ENCODE measurements at regions not wholly inside any gene's neighbourhood (a gene's known extent, or its start where the extent isn't known, plus 50 kb on each side); places are given as distances from the start of the nearest gene placed in this dataset.
"Not testable (repeated sequence)": the region's sequence is repeated elsewhere in the genome, so short reads cannot be mapped to it uniquely, and the experiment has no call there.

DNA sequence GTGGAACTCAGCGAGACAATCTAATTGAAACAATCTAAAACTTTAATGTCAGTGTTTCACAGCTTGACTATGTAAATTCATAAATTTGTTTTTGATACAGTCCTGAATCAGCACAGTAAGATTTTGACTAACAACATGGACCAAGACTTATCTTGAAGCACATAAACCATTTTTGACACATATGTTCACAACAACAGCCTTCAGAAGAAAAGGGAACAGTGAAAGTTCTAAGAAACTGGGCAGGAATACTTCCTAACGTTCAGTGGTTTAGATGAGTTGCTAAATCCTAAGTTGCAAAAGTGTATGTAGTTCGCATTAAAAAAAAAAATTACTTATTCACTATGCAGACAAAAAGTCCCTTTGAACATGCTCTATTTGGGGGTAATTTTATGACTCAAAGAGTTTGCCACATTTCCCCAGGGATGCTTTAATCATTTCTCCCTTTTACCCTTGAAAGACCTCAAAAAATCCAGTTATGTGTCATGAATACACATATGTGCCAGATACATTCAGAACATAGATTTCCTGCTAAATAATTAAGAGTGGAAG lies 120.2 kb downstream of the MRPL39 start:
- no peak for DNase-seq

DNA sequence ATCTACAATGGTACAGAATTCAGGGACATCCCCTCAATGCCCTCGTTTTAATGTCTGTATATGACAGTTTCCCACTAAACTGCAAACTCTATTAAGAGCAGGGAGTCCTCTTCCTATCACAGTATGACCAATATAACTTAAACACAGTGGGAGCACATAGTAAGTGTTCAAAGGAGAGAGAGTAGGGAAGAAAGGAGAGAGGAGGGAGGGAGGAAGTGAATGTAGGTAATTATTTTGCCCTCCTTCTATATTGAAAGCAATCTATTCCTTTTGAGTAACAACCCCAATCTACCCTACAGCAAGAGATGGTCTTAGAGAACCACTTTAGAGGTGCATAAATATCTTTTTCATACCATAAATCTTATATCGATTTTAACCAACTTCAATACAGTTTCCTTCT lies 121.4 kb downstream of the MRPL39 start:
- no peak for DNase-seq

DNA sequence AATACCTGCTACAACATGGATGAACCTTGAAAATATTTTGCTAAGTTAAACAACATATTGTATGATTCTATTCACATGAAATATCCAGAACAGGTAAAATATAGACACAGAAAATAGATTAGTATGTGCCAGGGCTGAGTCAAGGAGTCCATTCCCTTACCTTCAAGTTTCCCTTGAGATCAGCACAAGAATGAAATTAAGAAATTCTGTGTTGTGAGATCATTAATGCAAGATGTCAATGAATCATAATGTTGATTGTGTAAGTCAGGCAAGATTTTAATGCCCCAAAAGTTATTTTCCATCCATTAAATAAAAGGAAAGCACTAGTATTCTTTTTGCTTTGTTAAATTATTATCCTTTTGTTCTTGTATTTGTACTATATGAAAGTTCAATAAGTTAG lies 139.4 kb downstream of the MRPL39 start:
- DNase-seq, result no peak

DNA sequence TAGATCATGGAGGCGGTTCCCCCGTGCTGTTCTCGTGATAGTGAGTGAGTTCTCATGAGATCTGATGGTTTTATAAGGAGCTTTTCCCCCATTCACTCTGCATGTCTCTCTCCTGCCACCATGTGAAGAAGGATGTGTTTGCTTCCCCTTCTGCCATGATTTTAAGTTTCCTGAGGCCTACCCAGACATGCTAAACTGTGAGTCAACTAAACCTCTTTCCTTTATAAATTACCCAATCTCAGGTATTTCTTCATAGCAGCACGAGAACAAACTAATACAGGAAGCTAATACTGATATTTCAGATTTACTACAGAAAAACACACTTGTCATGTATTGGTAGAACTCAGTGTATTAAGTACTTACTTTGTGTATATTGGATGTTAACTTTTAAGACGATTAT lies 140.2 kb downstream of the MRPL39 start:
- not testable (repeated sequence) for DNase-seq

DNA sequence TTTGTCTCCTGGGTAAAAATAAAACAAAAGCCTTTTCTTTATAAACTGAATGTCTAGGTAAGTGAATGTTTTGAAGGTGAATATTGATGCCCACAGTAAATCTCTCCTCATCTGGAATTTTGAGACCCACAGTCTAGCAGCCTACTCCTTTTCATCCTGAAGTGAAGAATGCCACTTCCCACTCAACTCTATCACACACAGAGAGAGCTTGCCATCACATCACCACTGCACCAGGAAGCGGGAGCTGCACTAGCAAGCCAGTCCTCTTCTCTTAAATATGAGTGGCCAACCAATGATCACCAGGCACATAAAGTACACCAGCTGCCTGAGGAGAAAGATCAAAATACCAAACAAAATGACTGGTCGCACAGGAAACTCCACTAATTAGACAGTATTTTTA lies 140.8 kb downstream of the MRPL39 start:
- DNase-seq, result no peak

DNA sequence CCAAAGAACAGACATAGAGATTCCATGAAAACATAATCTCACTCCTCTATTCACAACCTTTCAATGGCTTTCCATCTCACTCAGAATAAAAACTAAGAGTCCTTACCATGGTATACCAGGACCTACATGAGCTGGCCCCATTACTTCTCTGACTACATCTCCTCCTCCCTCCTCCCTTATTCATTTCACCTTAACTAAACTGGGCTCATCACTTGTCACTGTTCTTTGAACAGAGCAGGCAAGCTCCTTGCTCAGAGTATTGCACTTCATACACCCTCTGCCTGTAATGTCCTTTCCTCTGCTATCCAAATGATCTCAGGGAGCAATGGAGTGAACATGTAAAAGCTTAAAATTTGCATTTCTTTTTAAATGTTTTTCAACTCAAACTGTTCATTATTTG lies 142.0 kb downstream of the MRPL39 start:
- DNase-seq, result no peak

DNA sequence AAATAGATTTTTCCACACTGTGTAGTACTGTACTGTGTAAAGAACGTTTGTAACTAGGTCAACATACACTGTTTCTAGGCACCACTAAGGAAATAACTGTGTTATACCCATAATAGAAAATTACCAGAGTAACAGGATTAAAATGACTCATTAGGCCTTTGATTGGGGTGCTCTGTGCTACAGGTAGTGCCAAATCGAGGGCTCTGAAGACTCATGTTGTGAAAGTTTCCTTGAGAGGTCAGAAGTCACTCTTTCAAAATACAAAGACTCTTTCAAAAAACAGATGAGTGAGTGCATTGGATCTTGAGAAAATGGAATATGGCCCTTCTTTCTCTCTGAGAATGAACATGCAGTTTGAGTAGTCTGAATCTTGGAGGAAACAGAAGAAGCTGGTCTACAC lies 143.0 kb downstream of the MRPL39 start:
- DNase-seq, result peak in 1 of 2 experiments; percentile 31

DNA sequence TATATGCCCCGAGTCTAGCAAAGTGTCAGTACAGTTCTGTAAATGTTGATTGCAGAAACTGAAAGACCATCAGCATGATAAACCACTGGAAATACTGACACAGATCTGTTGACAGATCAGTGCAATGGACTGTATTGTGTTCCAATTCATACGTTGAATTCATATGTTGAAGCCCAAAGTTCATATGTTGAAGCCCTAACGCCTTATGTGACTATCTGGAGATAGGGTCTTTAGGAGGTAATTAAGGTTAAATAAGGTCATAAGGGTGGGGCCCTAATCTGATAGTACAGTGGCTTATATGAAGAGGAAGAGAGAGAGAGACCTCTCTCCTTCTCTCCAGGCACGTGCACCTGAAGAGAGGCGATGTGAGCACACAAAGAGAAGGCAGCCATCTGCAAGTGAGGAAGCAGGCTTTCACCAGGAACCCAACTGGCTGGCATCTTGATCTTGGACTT lies 144.7 kb downstream of the MRPL39 start:
- no peak for DNase-seq

DNA sequence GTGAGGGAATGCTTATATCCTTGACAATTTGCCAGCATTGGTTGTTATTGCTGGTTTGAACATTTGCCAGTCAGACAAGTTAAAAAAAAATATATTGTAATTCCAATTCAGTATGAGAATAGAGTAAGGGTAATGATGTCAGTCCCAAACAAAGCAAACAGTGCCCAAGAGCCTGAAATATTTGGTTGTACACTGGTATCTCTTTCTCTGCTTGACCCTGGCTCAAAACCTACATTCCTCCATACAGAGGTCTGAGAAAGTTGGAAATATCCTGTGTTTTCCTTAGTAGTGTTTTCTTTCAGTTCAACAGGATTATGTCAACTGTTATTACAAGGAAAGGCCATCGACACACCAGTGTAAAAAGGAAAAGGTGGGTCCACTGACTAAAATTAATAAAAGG lies 145.6 kb downstream of the MRPL39 start:
- no peak for DNase-seq

DNA sequence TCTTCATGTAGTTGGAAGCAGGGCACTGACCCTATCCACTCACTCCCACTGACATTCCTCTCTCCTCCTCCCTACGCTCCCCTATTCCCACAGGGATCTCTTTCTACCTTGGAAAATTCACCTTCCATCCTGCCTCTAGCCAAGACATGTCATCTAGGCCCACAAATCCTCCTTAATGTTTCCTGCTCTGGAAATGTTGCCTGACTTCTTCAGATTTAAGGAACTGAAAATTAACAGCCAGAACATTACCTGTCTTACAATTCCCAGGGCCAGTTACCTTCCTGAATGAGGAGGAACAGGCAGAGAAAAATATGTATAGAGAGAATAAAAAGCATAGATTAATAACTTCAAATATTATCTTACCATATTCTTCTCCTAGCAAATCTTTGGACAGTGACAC lies 147.3 kb downstream of the MRPL39 start:
- no peak for DNase-seq

DNA sequence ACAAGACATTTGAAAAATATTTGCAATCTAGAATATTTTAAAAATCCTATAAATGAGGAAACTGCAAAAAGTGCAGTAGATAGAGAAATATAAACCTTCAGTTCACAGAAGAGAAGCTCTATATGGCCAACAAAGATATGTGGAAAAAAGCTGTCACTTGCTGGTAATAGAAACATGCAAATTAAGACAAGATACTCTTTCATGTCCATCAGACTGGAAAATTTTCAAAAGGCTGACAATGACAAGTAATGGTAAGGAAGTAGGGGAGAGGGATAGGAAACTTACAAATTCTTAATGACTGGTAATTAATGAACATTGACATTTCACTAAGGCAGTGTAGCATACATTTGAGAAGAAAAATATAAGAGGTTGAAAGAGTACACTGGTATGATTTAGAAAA lies 147.9 kb downstream of the MRPL39 start:
- DNase-seq, result no peak

DNA sequence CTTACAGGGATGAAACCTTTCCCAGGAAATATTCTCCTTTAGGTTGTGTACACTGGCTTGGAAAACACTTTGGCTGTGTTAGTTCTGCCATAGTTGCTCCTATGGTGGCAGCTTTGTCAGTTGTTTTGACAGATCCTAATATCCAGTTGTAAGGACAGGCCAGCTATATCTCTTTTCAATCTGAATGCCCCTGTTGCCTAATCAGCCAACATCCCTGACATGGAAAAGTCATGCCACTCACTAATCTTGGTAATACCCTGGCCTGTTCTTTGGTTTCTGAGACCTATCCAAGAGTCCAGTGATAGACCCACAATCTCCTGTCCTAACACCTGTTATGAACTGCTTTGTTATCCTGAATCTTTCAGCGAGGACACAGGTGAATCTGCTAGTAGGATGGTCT lies 148.8 kb downstream of the MRPL39 start:
- no peak for DNase-seq

DNA sequence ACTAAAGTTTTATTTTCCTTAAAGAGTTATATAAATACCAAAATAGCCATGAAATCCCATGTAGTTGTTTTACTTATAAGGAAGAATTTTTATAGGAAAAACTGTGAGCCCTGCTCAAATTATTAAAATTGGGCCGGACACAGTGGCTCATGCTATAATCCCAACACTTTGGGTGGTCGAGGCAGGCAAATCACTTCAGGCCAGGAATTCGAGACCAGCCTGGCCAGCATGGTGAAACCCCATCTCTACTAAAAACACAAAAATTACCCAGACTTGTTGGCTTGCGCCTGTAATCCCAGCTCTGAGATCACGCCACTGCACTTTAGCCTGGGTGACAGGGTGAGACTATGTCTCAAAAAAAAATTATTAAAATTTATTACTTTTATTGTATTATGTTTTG lies 149.3 kb downstream of the MRPL39 start:
- DNase-seq, result peak in 1 of 2 experiments; percentile 10

DNA sequence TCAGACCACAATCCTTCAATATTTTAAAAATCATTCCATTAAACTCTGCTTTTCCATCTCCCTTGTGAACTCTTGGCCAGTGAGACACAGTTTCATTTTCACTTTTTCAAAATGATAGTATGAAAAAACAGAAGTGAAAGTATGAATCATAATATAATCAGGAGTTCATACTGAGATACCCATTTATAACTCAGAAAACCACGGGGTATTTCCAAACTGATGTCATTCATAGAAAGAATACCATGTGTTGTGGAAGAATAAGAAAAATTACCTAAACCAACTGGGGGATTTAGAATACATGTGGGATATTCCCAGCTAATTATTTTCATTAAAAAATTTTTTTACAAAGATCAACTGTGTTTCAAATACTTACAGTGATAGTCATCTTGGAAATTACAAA lies 149.9 kb downstream of the MRPL39 start:
- no peak for DNase-seq

DNA sequence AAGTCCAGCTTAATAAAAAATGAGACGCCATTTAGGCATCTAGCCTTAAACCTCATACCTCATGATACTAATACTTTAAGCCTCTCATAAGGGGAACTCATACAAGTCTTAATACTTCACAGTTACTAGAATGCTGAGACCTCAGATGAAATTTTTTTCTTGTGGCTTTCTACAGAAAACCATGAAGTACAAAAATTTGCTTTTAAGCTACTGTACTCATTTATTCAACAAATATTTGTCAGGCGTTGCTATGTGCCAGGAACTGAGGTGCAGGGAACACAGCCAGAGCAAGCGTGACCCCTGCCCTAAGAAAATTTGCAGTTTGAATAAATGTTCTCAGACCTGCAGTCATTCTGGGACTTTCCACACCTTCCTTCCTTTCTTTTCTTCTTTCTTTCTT lies 150.6 kb downstream of the MRPL39 start:
- DNase-seq, result peak; percentile 20 to 57

DNA sequence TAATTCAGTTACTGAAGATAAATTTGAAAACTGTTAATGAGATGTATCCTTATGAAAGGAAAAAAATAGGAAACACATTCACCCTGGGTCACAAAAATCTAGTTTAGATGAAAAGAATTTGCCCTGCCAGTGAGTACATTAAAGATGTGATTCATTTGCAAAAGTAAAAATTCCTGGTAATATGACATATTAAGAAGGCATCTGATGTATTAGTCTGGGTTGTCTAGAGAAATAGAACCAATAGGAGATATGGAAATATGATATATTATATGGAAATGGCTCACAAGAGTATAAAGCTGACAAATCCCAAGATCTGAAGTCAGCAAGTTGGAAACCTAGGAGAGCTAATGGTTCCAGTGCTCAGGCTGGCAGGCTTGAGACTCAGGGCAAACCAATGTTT lies 153.8 kb downstream of the MRPL39 start:
- DNase-seq, result no peak

DNA sequence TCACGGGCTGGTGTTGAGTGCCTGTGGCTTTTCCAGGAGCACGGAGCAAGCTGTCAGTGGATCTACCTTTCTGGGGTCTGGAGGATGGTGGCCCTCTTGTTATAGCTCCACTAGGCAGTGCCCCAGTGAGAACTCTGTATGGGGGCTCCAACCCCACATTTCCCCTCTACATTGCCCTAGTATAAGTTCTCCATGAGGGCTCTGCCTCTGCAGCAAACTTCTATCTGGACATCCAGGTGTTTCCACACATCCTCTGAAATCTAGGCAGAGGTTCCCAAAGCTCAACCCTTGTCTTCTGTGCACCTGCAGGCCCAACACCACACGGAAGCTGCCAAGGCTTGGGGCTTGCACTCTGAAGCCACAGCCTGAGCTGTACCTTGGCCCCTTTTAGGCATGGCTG lies 157.3 kb downstream of the MRPL39 start:
- DNase-seq, result no peak

DNA sequence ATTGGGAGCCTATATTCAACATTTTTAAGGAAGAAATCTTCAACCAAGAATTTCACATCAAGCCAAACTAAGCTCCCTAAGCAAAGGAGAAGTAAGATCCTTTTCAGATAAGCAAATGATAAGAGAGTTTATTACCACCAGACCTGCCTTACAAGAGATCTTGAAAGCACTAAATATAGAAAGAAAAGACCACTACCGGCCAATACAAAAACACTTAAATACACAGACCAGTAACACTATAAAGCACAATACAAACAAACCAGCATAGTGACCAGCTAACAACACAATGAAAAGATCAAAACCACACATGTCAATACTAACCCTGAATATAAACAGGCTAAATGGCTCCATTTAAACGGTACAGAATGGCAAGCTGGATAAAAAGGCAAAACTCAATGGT lies 165.4 kb downstream of the MRPL39 start:
- DNase-seq, result no peak

DNA sequence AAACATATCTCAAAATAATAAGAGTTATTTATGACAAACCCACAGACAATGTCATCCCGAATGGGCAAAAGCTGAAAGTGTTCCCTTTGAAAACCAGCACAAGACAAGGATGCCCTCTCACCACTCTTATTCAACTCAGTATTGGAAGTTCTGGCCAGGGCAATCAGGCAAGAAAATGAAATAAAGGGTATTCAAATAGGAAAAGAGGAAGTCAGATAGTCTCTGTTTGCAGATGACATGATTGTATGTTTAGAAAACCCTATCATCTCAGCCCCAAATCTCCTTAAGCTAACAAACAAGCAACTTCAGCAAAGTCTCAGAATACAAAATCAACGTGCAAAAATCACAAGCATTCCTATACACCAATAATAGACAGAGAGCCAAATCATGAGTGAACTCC lies 169.8 kb downstream of the MRPL39 start:
- DNase-seq, result not testable (repeated sequence)

DNA sequence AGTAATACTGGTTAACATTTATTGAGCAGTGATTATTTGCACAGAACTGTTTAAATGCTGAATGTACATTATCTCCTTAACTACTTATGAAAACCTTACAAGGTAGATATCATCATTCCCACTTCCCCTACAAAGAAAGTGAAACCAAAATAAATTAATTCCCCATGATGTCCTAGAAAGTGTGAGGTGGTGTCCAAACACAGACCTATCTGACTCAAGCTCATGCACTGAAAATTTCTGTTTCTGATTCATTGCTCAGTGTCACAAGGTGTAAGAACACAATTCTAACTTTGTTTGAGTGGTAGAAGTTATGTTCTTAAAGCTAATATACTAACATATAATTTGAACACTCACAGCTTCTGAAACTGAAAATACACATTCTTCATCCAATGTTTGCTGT lies 178.7 kb downstream of the MRPL39 start:
- DNase-seq, result no peak

DNA sequence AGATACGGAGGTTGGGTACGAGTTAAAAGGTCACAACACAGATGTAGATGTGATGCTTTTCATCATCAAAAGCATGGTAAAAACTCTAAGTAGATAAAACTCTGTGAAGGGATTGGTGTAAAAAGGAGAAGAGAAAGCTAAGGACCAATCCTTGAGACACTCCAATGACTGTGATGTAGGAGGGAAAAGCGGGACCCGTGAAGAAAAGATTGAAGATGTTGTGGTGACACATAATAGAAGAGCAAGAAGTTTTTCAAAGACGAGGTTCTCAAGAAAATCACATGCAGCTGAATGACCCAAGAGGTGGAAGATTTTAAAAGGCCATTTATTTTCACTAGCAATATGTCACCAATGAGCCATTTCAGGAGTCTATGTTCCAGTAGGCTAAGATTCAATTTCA lies 179.5 kb downstream of the MRPL39 start:
- DNase-seq, result no peak

DNA sequence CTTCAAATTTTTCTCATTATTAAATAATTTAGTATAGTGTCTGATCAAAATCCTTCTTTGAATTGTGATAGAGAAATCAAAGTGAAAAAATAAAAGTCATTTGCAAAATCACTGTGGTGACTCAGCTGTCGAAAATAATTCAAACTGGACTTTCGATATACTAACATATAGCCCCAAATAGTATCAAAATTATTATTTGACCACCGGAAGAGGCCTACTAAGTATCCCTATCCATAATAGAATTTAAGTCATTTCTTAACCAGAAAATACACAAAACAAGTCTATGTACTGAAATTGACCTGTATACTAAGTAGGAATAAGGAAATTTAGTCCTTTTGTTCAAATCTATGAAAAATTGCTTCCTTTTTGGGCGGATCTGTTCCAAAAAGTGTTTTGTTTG lies 180.7 kb downstream of the MRPL39 start:
- no peak for DNase-seq

DNA sequence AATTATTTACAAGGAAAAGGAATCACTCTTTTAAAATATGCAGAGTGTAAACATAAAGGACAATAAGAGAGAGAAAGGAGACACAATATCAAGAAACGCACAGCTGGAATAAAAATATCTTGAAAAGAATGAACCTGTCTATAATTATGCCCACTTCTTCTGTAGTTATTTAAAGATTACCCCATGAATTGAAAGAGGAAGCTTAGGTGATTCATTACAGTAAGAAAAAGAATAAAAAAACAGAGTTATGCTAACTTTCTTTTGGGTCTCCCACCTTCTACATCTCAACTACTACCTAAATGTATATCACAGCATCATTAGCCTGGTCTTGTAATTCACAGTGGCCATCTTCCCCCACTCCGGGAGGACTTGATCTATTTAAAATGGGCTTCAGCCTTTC lies 182.1 kb downstream of the MRPL39 start:
- no peak for DNase-seq

DNA sequence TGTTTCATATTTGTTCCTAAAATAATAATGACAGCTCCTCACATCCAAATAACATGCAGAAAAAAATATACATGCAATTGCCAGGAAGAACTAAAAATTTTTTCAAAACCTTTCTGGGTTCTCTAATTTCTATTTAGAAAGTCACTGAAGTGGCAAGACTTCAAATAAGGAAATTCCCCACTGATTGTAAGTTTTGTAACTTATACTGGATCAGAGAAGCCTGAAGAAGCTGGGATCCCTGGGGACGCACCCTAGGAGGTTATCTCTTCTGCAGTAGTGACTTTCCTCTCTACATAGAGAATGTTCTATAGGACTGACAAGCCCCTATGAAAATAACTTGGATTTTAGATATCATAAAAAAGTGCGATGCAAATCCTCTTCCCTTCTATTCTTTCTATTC lies 182.6 kb downstream of the MRPL39 start:
- no peak for DNase-seq

DNA sequence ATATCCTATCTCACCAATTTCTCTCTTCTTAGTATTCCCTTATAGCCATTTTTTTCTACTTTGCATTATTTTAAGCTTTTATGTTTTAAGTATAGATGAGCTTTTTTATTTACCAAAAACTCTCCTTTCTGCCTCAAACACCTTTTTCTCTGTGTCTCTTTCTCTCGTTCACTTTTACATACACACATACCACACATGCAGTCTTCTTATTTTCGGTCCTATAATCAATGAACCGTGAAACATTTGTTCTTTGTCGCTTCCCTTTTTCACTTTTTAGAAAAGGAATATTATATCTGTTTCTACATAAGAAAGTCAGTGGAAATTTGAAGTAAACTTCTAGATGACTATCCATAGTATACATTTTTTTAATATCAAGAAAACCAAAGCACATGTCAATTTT lies 183.2 kb downstream of the MRPL39 start:
- no peak for DNase-seq
